ENCODE measurements at regions not wholly inside any gene's neighbourhood (a gene's known extent, or its start where the extent isn't known, plus 50 kb on each side); places are given as distances from the start of the nearest gene placed in this dataset.

- H3K4me1 ChIP-seq, result no peaks in the 10 kb centered on the region
- 83% methylated on average over 1 of the region's 1 CpG for WGBS (ENCODE audit: missing lambda C conversion rate)
- no peak for DNase-seq (ENCODE audit: low read depth in 1 of 2, low spot score in 1 of 2)
- H3K9me3 ChIP-seq, result no peaks in the 10 kb centered on the region
- no peak overlapping the region for H3K4me2 ChIP-seq
- no peak for FAIRE-seq
- TF ChIP-seq BHLHE40 (IDR thresholded peaks at IDR 0.05; ENCODE audit: low read depth, low read length) (no peak), ESRRA (IDR thresholded peaks at IDR 0.05; ENCODE audit: borderline replicate concordance, low read length) (no peak), RCOR1 (IDR thresholded peaks at IDR 0.05; ENCODE audit: low read depth, low read length) (no peak), ZNF302 (CRISPR knock-in tag; IDR thresholded peaks at IDR 0.05) (no peak), SMC3 (IDR thresholded peaks at IDR 0.05) (no peak), RAD21 (conservative IDR thresholded peaks at IDR 0.05 in 1 of 2, IDR thresholded peaks at IDR 0.05 in 1 of 2) (no peak)
- no peak overlapping the region for H3K4me3 ChIP-seq
- no peak for ATAC-seq
- POLR2A ChIA-PET, result no interaction called here
- H3K27ac ChIP-seq, result no peak overlapping the region
- CTCF ChIA-PET, result no interaction called here
These were observed 207.4 kb upstream of the CXCL13 start for GRCh38 chr4:77398256-77398655.

DNA sequence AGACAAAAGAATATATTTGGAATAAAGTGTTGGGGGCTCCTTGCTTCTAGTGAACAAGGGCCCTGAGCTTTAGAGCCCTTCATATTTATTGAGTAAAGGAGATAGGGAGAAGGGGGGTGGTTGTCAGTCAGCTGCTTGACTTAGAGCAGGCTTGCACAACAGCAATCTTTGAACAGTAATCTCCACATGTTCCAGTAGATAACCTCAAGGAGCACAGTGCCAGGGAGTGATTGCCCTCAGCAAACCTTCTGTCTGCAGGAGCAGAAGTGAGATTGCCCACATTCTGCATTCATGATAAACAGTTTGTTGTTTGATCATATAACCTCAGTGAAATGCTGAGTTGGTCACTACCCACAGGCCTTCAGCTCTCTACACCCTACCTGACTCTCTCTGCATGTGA lies 205.8 kb upstream of the CXCL13 start:
- CTCF ChIA-PET, result no interaction called here

GRCh38 chr4:77413766-77414165 lies 191.9 kb upstream of the CXCL13 start:
- Histone ChIP-seq H3K4me3 (no peak overlapping the region), H3K9me3 (no peaks in the 10 kb centered on the region), H3K4me1 (no peaks in the 10 kb centered on the region), H3K27ac (no peak overlapping the region), H3K4me2 (no peak overlapping the region)
- no peak for DNase-seq (ENCODE audit: low read depth in 1 of 2, low spot score in 1 of 2)
- whole genome bisulfite sequencing (ENCODE audit: missing lambda C conversion rate), result 30% methylated on average over 3 of the region's 3 CpGs
- ATAC-seq, result no peak
- CTCF ChIA-PET, result interaction anchor here (1.1 to 1.4 kb wide), 3 partner anchors 13 to 284 kb away, joined by 3 to 4 read pairs (median 3); no protein-coding TSS in a partner anchor
- no peak for TF ChIP-seq GATA3 (IDR thresholded peaks at IDR 0.05; ENCODE audit: borderline replicate concordance)
- TF ChIP-seq FOSL2 (IDR thresholded peaks at IDR 0.05), result no peak
- no peak for TF ChIP-seq FOSL2 (CRISPR knock-in tag; IDR thresholded peaks at IDR 0.05)
- TF ChIP-seq ZC3H11A (IDR thresholded peaks at IDR 0.05), result no peak
- no peak for TF ChIP-seq KDM1A (IDR thresholded peaks at IDR 0.05; ENCODE audit: low read depth)
- no peak for TF ChIP-seq JUN (IDR thresholded peaks at IDR 0.05)
- TF ChIP-seq CBX8 (IDR thresholded peaks at IDR 0.05), result no peak
- no peak for TF ChIP-seq USF2 (IDR thresholded peaks at IDR 0.05)
- TF ChIP-seq NR3C1 (IDR thresholded peaks at IDR 0.05), result no peak
- TF ChIP-seq EHF (CRISPR knock-in tag; IDR thresholded peaks at IDR 0.05), result no peak
- POLR2A ChIA-PET, result no interaction called here
- no peak for FAIRE-seq

More for the DNA sequence above, 205.8 kb upstream of the CXCL13 start:
- TF ChIP-seq FOXS1 (CRISPR knock-in tag; IDR thresholded peaks at IDR 0.05) (no peak), HEYL (CRISPR knock-in tag; IDR thresholded peaks at IDR 0.05) (no peak), ESRRA (IDR thresholded peaks at IDR 0.05; ENCODE audit: borderline replicate concordance, low read length) (no peak), HDAC2 (IDR thresholded peaks at IDR 0.05) (no peak), NPAS2 (CRISPR knock-in tag; IDR thresholded peaks at IDR 0.05; ENCODE audit: borderline replicate concordance) (no peak), RFX5 (IDR thresholded peaks at IDR 0.05) (no peak), FOSB (CRISPR knock-in tag; IDR thresholded peaks at IDR 0.05) (no peak), SREBF2 (IDR thresholded peaks at IDR 0.05) (no peak)
- DNase-seq (ENCODE audit: low read depth in 1 of 2, low spot score in 1 of 2) (no peak), FAIRE-seq (no peak), ATAC-seq (no peak)
- no peaks in the 10 kb centered on the region for H3K9me3 ChIP-seq
- no peak overlapping the region for H3K27ac ChIP-seq
- no peak overlapping the region for H3K4me3 ChIP-seq
- H3K4me1 ChIP-seq, result no peaks in the 10 kb centered on the region
- POLR2A ChIA-PET, result no interaction called here
- H3K4me2 ChIP-seq, result no peak overlapping the region

- no peak for DNase-seq (ENCODE audit: low read depth in 1 of 2, low spot score in 1 of 2)
- Histone ChIP-seq H3K4me1 (no peaks in the 10 kb centered on the region), H3K9me3 (no peaks in the 10 kb centered on the region), H3K27ac (no peak overlapping the region), H3K4me2 (no peak overlapping the region), H3K4me3 (no peak overlapping the region)
- TF ChIP-seq ESRRA (IDR thresholded peaks at IDR 0.05; ENCODE audit: borderline replicate concordance, low read length), result no peak
- TF ChIP-seq POLR2A (IDR thresholded peaks at IDR 0.05; ENCODE audit: low read length), result no peak
- no peak for TF ChIP-seq JUN (IDR thresholded peaks at IDR 0.05)
- TF ChIP-seq CHD2 (IDR thresholded peaks at IDR 0.05; ENCODE audit: low read length, partially characterized antibody), result no peak
- TF ChIP-seq RFX5 (IDR thresholded peaks at IDR 0.05), result no peak
- no peak for TF ChIP-seq RNF2 (IDR thresholded peaks at IDR 0.05; ENCODE audit: borderline replicate concordance, low read depth)
- no peak for TF ChIP-seq TP53 (CRISPR knock-in tag; IDR thresholded peaks at IDR 0.05)
- no peak for TF ChIP-seq NFE2L2 (conservative IDR thresholded peaks at IDR 0.05; ENCODE audit: low read length)
- no peak for TF ChIP-seq GATA3 (IDR thresholded peaks at IDR 0.05; ENCODE audit: borderline replicate concordance)
- no peak for TF ChIP-seq ZSCAN20 (CRISPR knock-in tag; IDR thresholded peaks at IDR 0.05)
- no peak for ATAC-seq
- ChIA-PET CTCF (no interaction called here), POLR2A (no interaction called here)
- no peak for FAIRE-seq
These were observed 189.9 kb upstream of the CXCL13 start for GRCh38 chr4:77415689-77416088.
